Activated CD4-positive, alpha-beta T cell treated with anti-CD3 and anti-CD28 coated beads, Interleukin-2, amount 10 ng/mL, durations not matched to agents 7 days and 5 days (primary cell): ENCODE measurements at regions not wholly inside any gene's neighbourhood (a gene's known extent, or its start where the extent isn't known, plus 50 kb on each side); places are given as distances from the start of the nearest gene placed in this dataset.

ENCODE experiments used
- CTCF ChIA-PET: fragments of 350-600 bp; sonication (Branson Sonifier 250); formaldehyde crosslinking; loops from one replicate; lab custom pipeline; 2021; ENCODE audit warnings: antibody characterized with exemption; lab: Charles Lee
- POLR2A ChIA-PET: fragments of 350-600 bp; sonication (Branson Sonifier 250); formaldehyde crosslinking; loops from one replicate; lab custom pipeline; 2021; ENCODE audit warnings: antibody characterized with exemption; lab: Charles Lee
- DNase-seq: peaks from one replicate; pipeline ENCODE4 v3.0.0-alpha.2; 2020
- H3K27ac Mint-ChIP-seq: one replicate; pipeline ENCODE4 v1.8.0; 2021; ENCODE audit warnings: mild to moderate bottlenecking, moderate library complexity, mixed read lengths
- H3K27me3 Mint-ChIP-seq: one replicate; pipeline ENCODE4 v1.8.0; 2021; ENCODE audit warnings: mixed read lengths
- H3K36me3 Mint-ChIP-seq: one replicate; pipeline ENCODE4 v1.8.0; 2021; ENCODE audit warnings: low read depth, mixed read lengths
- H3K4me1 Mint-ChIP-seq: one replicate; pipeline ENCODE4 v1.8.0; 2021; ENCODE audit warnings: mixed read lengths
- H3K4me3 Mint-ChIP-seq: one replicate; pipeline ENCODE4 v1.8.0; 2021; ENCODE audit warnings: mild to moderate bottlenecking, moderate library complexity, mixed read lengths
- H3K9me3 Mint-ChIP-seq: one replicate; pipeline ENCODE4 v1.8.0; 2021; ENCODE audit warnings: mixed read lengths

DNA sequence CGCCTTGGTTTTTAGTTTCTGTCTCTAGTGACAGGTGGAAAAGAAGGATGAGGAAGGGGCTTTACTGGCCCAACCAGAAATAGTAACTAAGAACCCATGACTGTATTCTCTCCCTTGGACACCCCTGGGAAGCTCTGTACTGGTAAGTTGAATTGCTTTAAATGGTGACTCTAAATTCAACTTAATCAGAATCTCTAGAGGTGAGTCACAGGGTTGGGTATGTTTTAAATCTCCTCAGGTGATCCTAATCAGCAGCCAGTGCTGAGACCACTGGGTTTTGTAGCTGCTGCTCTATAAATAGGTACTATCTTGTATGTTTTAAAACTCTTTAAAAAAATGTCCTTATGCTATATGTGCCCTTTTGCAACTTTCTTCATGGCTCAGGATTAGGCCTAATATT, 314.0 kb upstream of the ECI2 start:
- no peak overlapping the region for H3K27ac Mint-ChIP-seq
- ChIA-PET POLR2A (no interaction called here), CTCF (no interaction called here)

DNA sequence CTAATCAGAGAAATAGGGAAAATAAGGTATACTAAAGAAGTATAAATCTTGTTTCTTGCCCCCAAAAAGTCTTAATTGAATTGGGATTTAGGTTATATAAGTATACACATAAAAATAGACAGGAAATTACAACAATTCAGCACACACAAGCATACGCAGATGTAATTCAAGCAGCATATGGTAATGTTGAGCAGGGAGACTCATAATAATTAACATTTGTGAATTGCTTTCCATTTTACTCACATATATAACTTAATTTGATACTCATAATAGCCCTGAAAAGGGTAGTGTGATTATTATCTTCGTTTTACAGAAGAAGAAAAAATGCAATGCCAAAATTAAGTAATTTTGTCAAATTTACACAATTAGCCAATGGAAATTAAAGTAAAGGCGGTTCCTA, 313.5 kb upstream of the ECI2 start:
- no peak for DNase-seq
- POLR2A ChIA-PET = no interaction called here
- H3K4me1 Mint-ChIP-seq = no peaks in the 10 kb centered on the region
- CTCF ChIA-PET = no interaction called here
- H3K9me3 Mint-ChIP-seq = peaks cover 6% of the 10 kb centered on the region
- H3K27ac Mint-ChIP-seq = no peak overlapping the region
- no peak overlapping the region for H3K4me3 Mint-ChIP-seq
- peaks cover 2% of the 10 kb centered on the region for H3K36me3 Mint-ChIP-seq
- peaks cover 3% of the 10 kb centered on the region for H3K27me3 Mint-ChIP-seq

More for the DNA sequence above, 314.0 kb upstream of the ECI2 start:
- Mint-ChIP-seq H3K4me1 (no peaks in the 10 kb centered on the region), H3K27me3 (peaks cover 4% of the 10 kb centered on the region), H3K36me3 (peaks cover 2% of the 10 kb centered on the region), H3K4me3 (no peak overlapping the region), H3K9me3 (peaks cover 6% of the 10 kb centered on the region)
- no peak for DNase-seq

DNA sequence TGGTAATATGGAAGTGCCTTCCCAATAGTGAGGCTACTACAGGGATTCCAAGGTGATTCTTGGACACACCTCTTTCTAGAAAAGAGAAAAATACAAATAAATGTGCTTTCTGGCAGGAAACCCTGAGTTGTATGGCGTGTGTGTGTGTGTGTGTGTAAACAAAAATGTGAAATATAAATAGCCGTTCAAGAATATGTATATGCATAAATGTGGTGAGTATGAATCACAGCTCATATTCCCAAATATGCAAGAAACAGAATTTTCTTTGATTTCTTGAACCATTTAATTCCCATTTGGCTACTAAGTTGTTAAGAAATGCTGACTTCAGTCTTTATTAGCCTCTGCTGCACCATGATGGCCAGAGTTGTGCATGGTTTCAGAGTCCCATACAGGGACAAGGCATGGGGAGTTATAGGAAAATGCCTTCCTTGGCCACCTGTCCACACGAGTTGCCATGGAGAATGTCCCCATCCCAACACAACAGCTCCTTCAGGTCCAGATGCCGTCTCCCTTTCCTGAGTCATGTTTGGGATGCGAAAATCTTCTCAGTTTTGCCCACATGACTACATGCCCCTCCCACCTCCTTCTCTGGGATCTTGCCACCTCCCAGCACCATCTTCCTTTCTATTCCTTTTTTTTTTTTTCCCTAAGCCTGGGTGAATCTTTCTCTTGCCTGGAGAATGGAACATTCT, 312.4 kb upstream of the ECI2 start:
- CTCF ChIA-PET = no interaction called here
- Mint-ChIP-seq H3K4me3 (no peak overlapping the region), H3K9me3 (peaks cover 6% of the 10 kb centered on the region), H3K36me3 (peaks cover 2% of the 10 kb centered on the region), H3K27ac (no peak overlapping the region), H3K4me1 (no peaks in the 10 kb centered on the region), H3K27me3 (no peaks in the 10 kb centered on the region)
- DNase-seq = no peak
- POLR2A ChIA-PET = no interaction called here

DNA sequence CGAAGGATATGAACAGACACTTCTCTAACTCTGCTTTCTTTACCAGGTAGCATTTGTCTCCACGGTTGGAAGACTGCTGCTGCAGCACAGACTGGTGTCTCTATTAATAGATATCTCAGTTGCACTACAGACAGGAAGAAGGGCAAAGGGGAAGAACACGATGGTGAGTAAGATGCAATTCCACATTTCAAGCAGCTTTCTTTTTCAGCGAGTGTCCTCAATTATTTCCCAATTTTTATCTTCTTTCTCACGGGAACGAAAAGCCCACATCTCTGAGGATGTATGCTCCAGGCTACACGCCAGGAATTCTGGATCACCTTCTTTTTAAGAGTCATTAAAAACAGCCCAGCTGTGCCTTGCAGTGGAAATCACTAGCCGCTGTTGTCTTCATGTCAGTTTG, 311.6 kb upstream of the ECI2 start:
- H3K36me3 Mint-ChIP-seq = peaks cover under 1% of the 10 kb centered on the region
- H3K4me3 Mint-ChIP-seq = no peak overlapping the region
- H3K27ac Mint-ChIP-seq = no peak overlapping the region
- peaks cover 5% of the 10 kb centered on the region for H3K9me3 Mint-ChIP-seq
- POLR2A ChIA-PET = no interaction called here
- DNase-seq = no peak
- peaks cover 1% of the 10 kb centered on the region for H3K27me3 Mint-ChIP-seq
- CTCF ChIA-PET = no interaction called here
- no peaks in the 10 kb centered on the region for H3K4me1 Mint-ChIP-seq

DNA sequence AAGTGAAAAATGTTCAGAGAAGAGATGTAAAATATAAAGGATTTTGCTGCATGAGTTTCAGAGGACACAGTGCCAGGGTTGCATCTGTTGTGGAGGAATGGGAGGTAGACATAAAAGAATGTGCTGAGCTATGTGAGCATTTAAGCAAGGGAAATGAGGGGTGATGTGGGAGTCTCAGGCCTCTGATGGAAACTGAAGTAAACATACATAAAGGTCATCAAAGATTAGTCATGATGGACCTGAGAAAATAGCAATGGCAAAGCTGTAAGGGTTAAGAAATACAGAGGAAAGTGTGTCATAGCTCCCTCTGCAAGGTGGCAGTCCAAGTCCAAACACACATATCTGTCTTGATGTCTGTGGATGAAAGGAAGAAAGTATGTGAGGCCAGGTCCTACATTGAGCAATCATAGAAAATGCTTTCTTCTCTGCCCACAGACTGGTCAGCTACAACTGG, 306.6 kb upstream of the ECI2 start:
- ChIA-PET POLR2A (no interaction called here), CTCF (no interaction called here)
- Mint-ChIP-seq H3K36me3 (no peaks in the 10 kb centered on the region), H3K9me3 (no peaks in the 10 kb centered on the region), H3K4me3 (no peak overlapping the region), H3K4me1 (no peaks in the 10 kb centered on the region), H3K27ac (no peak overlapping the region), H3K27me3 (peaks cover 10% of the 10 kb centered on the region)
- no peak for DNase-seq

DNA sequence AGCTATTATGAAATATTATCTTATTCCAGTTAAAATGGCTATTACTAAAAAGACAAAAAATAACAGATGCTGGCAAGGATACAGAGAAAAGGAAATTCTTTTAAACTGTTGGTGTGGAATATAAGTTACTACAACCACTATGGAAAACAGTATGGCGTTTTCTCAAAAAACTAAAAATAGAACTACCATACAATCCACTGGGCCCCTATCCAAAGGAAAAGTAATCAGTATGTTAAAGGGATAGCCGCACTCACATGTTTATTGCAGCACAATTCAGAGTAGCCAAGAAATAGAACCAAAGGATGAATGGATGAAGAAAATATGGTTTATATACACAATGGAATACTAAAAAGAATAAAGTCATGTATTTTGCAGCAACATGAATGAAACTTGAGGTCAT, 303.8 kb upstream of the ECI2 start:
- Mint-ChIP-seq H3K36me3 (no peaks in the 10 kb centered on the region), H3K4me1 (no peaks in the 10 kb centered on the region), H3K4me3 (no peak overlapping the region), H3K27me3 (peaks cover 10% of the 10 kb centered on the region), H3K27ac (no peak overlapping the region), H3K9me3 (no peaks in the 10 kb centered on the region)
- POLR2A ChIA-PET = no interaction called here
- CTCF ChIA-PET = no interaction called here
- no peak for DNase-seq

DNA sequence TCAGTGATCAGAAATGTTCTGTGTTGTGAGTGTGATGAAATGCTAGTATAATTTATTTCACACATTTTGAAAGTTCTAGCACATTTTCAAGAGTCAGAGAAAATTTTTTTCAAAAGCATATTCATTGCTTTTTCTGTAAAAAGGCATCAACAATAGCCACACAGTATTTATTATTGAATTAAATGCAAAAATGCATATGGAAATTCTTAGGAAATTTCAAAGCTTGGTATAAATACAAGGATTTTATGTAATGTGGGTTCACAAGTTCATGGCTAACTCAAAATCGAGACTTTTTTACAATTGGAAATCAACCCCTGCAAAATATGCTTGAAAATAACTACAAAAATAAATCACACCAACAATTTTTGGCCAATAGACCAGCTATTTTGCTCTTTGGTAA, 302.0 kb upstream of the ECI2 start:
- no peak overlapping the region for H3K4me3 Mint-ChIP-seq
- H3K4me1 Mint-ChIP-seq = no peaks in the 10 kb centered on the region
- H3K27me3 Mint-ChIP-seq = peaks cover 10% of the 10 kb centered on the region
- CTCF ChIA-PET = no interaction called here
- no peak for DNase-seq
- no peaks in the 10 kb centered on the region for H3K36me3 Mint-ChIP-seq
- POLR2A ChIA-PET = no interaction called here
- no peaks in the 10 kb centered on the region for H3K9me3 Mint-ChIP-seq
- H3K27ac Mint-ChIP-seq = no peak overlapping the region

DNA sequence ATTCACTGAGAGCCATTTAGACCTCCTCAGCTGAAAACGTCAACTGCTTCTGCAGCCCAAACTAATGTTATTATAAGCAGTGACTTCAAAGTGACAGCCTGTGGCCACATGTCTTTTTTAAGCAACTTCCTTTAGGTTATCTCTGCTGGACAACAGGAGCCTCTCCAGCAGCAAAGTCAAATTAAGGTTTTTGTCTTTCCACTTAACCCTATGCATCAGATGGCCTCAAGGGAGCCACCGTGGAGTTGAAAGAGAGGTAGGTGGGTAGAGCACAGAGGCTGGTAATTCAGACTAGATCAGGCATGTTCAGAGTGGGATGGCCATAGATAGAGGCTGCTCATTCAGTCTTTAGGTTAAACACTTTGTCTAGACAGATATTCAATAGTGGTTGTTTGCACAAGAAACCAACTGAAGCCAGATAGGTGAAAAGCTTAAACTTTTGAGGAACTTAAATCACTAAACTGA, 300.6 kb upstream of the ECI2 start:
- CTCF ChIA-PET = no interaction called here

DNA sequence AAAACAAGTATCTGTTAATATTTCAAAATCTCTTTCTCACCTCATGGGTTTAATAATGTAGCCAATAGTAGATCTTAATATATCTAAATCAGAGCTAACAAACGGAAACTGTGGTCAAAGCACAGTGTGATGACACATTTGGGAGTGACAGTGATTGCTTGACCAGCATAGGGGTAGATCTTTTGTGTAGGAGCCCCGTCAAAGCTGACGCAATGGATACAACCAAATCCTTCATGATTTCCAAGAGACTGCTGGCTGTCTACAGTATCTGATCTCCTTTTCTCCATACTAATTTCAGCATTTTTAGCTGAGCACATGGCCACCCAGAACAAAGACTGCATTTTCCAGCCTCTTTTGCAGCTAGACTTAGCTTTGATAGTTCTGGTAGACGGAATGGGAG, 299.3 kb upstream of the ECI2 start:
- Mint-ChIP-seq H3K27ac (no peak overlapping the region), H3K27me3 (peaks cover 6% of the 10 kb centered on the region), H3K4me3 (no peak overlapping the region), H3K9me3 (peaks cover under 1% of the 10 kb centered on the region), H3K4me1 (no peaks in the 10 kb centered on the region), H3K36me3 (no peaks in the 10 kb centered on the region)
- POLR2A ChIA-PET = no interaction called here
- DNase-seq = no peak
- CTCF ChIA-PET = no interaction called here

More for the DNA sequence above, 300.6 kb upstream of the ECI2 start:
- Mint-ChIP-seq H3K9me3 (no peaks in the 10 kb centered on the region), H3K4me3 (no peak overlapping the region), H3K36me3 (no peaks in the 10 kb centered on the region), H3K27ac (no peak overlapping the region), H3K27me3 (peaks cover 6% of the 10 kb centered on the region), H3K4me1 (no peaks in the 10 kb centered on the region)
- DNase-seq = no peak
- POLR2A ChIA-PET = no interaction called here

DNA sequence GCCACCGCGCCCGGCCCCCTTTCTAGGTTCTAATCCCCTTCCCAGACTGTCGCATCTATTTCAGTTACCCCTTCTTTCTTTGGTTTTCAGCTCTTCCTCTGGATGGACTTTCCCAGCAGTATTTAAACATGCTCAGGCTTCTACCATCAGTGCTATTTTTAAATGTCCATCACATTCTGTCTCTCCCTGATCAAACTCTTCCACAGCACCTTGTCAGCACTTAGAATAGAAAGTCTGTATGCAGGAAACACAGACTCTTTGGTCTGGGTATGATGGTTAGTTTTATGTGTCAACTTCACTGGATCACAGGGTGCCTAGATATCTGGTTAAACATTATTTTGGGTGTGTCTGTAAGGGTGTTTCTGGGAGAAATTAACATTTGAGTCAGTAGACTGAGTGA, 297.8 kb upstream of the ECI2 start:
- Mint-ChIP-seq H3K36me3 (no peaks in the 10 kb centered on the region), H3K9me3 (peaks cover 2% of the 10 kb centered on the region), H3K27me3 (peaks cover 3% of the 10 kb centered on the region), H3K27ac (no peak overlapping the region), H3K4me3 (no peak overlapping the region), H3K4me1 (no peaks in the 10 kb centered on the region)
- ChIA-PET POLR2A (no interaction called here), CTCF (no interaction called here)
- no peak for DNase-seq

DNA sequence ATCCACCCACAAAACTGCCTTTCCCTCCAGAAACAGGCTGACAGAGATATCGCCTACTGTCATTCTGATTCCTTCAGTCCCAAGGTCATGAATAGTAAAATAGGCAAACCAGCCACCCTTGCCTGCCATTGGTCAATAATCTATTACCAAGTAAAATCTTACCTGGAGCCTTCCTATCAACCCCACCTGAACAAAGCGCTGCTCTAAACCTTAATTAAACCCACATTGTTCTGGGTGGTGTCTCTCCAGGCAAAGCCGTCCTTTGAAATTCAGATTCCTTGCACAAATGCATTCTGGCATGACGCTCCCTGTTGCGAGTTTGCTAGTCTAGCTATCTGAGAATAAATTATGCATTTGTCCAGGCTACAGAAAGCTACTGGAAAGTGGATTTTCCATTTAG, 291.6 kb upstream of the ECI2 start:
- Mint-ChIP-seq H3K36me3 (no peaks in the 10 kb centered on the region), H3K27ac (no peak overlapping the region), H3K4me1 (no peaks in the 10 kb centered on the region), H3K9me3 (peaks cover 7% of the 10 kb centered on the region), H3K4me3 (no peak overlapping the region), H3K27me3 (peaks cover 7% of the 10 kb centered on the region)
- ChIA-PET CTCF (no interaction called here), POLR2A (no interaction called here)
- no peak for DNase-seq

DNA sequence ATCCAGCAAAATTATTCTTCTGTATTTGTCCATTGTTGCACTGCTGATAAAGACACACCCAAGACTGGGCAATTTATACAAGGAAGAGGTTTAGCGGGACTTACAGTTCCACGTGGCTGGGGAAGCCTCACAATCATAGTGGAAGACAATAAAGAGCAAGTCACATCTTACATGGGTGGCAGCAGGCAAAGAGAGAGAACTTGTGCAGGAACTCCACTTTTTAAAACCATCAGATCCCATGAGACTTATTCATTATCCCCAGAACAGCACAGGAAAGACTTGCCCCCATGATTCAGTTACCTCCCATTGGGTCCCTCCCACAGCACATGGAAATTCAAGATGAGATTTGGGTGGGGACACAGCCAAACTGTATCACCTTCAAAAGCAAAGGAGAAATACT, 286.5 kb upstream of the ECI2 start:
- peaks cover 3% of the 10 kb centered on the region for H3K9me3 Mint-ChIP-seq
- CTCF ChIA-PET = no interaction called here
- no peak overlapping the region for H3K27ac Mint-ChIP-seq
- no peaks in the 10 kb centered on the region for H3K36me3 Mint-ChIP-seq
- H3K4me1 Mint-ChIP-seq = no peaks in the 10 kb centered on the region
- POLR2A ChIA-PET = no interaction called here
- DNase-seq = no peak
- H3K4me3 Mint-ChIP-seq = no peak overlapping the region
- peaks cover 14% of the 10 kb centered on the region for H3K27me3 Mint-ChIP-seq

DNA sequence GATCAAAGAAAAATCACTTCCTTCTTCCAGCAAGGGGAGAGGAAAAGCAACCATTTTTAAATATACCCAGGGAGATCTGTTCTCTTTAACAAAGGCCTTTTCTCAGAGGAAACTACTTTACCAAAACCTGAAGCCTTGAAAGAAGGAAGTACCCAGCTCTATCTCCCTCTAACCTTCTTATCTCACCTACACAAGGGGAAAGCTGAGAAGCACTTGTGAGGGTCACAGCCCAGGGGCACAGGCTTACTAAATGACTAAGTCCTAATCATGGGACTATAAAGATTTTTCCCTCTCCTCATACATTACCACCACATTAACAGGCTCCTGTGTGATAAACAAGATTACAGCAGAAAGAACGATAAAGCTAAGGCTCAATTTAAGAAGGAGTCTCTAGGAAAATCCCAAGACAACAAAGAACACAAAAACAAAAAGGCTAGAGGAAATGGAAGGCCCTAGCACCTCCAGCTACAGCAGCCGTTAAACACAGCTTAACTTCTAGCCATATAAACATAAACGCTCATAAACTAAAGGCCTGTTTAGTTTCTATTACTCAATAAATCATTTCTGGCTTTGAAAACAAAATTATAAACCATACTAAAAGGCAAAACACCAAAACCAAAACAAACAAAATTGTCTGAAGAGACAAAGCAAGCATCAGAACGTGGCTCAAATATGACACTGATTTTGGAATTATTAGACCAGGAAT, 284.9 kb upstream of the ECI2 start:
- Mint-ChIP-seq H3K9me3 (no peaks in the 10 kb centered on the region), H3K4me1 (no peaks in the 10 kb centered on the region), H3K27ac (no peak overlapping the region), H3K36me3 (no peaks in the 10 kb centered on the region), H3K27me3 (peaks cover 14% of the 10 kb centered on the region), H3K4me3 (no peak overlapping the region)
- DNase-seq = no peak
- ChIA-PET POLR2A (no interaction called here), CTCF (interaction anchor here (0.6 to 0.8 kb wide), 3 partner anchors 11 to 1305 kb away, joined by 3 to 5 read pairs (median 3); no protein-coding TSS in a partner anchor)
